Superior temporal gyrus (tissue), 1 donor: ENCODE measurements at regions not wholly inside any gene's neighbourhood (a gene's known extent, or its start where the extent isn't known, plus 50 kb on each side); places are given as distances from the start of the nearest gene placed in this dataset.
A peak's percentile ranks its signal among the peaks of the same experiment; 100 is the strongest.

Experiments used
- DNase-seq: peaks from one replicate; pipeline ENCODE4 v3.0.0-alpha.2; 2016; ENCODE audit errors: extremely low spot score

DNA sequence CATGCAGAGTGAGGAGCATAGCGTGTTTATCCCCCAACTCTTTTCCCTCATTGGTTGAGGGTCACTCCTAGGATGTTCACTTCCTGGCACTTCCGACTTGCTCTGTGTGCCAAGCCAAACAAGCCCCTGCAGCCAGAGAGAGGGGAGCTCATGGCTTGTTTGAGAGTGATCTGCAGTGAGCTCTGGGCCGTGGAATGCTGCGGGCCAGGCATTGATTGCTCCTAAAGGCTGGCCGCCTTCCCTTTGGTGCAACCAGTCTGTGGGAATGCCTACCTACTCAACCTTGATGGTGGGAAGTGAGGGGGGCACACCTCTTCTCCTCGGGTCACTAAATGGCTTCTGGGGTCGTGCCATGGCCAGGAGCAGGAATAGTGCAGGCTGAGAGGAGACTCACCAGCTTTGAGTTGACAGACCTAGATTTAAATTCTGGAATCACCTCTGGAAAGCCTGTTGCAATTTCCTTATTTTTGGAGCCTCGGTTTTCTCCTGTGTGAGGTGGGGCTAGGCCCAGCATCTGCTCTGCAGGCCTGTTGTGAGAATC, 152.0 kb upstream of the STX18 start:
- DNase-seq = no peak

DNA sequence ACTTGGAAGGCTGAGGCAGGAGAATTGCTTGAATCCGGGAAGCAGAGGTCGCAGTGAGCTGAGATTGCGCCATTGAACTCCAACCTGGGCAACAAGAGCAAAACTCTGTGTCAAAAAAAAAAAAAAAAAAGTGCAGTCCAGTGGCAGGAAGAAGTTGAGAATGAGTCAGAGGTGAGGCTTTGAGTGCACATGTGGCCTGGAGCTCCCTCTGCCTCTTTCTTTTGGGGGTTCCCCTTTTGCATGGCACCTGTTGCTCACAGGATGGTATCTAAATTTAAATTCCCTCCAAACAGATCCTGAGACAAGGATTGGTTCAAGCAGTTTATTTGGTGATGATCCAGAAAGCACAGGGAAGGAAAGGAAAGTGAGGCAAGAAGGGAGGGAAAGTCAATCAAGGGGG, 151.4 kb upstream of the STX18 start:
- no peak for DNase-seq

- no peak for DNase-seq
Measured at GRCh38 chr4:4690854-4691253, 149.0 kb upstream of the STX18 start.

DNA sequence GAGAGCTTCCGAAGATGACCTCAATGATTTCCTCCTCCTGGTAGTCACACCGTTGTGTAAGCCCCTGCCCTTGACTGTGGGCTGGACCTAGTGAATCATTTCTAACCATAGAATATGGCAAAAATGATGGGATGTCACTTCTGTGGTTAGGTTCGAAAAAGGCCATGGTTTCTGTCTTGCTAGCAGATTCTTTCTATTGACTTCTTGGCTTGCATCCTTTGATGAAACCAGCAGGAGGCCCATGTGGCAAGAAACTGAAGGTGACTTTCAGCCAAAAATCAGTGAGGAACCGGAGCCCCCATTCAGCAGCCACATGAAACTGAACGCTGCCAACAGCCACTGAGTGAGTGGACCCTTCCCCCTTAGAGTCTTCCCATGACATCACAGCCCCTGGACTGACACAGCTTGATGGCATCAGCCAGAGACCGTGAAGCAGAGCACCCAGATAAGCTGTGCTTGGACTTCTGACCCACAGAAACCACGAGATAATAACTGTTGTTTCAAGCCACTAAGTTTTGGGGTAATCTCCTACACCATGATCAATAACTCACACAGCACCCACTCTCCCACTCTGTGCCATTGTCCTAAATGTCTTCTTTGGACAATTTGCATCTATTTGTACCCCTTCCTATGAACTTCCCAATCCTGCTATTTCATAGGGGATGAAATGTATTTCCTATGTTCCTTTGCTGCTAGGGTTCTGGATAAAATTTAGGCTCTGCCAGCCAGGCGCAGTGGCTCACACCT, 148.0 kb upstream of the STX18 start:
- no peak for DNase-seq

GRCh38 chr4:4687935-4688727, 146.3 kb upstream of the STX18 start:
- DNase-seq = no peak

DNA sequence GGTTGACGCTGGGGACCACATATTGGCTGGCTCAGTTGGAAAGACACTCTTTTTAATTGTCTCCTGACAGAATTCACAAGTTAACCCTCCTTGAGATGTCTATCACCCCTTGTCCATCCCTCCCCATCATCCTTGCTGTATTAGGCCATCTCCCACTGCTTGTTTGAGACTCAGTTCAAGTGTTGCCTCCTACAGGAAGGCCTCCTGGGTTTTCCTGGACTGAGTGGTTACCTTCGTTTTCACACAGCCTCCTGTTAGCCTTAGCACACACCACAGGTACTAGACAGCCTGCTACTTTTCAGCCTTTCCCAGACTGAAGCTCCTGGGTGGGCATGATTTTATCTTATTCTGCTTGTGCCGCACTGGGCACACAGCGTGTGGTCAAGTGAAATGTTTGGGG, 145.3 kb upstream of the STX18 start:
- DNase-seq = no peak

DNA sequence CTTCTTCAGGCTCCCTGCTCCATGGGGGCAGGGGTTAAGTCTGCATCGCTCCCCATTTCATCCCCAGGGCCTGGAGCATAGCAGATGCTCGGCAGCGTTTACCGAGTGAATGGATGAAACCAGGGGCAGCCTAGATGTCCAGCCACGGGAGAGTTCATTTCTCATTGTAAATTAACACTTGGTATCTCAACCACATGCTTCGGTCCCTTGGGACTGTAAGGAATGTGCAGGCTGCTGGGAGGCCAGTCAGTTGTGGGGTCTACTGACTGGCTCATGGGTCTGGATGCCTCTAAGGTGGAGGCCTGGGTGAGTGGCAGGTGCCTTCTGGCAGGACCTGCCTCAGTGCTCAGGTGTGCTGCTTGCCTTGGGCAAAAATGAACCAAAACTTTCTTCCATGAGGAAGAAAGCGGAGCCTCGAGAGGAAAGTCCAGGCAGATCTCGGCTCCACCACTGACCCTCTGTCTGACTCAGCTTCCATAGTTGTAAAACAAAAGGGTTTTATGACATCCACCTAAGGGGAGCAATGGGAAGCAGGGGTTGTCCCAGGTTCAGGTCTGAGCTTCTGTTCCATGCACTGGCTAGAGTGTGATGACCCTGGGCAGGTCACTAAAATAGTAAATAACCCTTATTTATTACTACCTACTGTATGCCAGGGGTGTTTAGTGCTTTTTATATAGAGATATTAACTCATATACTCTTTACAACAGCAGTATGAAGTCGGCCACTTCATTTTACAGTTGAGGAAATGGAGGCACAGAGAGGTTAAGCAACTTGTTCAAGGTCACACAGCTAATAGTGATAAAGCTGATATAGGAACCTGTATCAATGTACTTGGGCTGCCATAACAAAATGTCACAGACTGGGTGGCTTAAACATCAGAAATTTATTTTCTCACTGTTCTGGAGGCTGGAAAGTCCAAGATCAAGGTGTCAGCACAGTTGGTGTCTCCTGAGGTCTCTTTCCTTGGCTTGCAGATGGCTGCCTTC, 144.3 kb upstream of the STX18 start:
- no peak for DNase-seq

DNA sequence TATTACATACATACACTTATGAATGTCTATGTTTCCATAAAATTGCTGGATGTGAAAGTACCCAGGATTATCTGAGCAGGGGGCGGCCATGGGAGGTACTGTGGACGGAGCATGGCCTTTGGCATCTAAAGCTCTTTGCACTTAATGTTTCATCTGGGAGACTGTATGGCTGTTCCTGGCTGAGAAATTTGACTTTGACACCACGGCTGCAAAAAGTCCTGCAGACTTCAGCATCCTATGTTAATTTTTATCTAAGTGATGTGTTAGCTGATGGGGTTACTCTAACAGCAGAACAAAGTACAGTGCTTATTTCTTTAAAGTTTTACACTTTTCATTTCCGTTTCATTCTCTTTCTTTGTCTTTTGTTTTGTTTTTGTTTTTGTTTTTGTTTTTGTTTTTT, 139.8 kb upstream of the STX18 start:
- DNase-seq = no peak

DNA sequence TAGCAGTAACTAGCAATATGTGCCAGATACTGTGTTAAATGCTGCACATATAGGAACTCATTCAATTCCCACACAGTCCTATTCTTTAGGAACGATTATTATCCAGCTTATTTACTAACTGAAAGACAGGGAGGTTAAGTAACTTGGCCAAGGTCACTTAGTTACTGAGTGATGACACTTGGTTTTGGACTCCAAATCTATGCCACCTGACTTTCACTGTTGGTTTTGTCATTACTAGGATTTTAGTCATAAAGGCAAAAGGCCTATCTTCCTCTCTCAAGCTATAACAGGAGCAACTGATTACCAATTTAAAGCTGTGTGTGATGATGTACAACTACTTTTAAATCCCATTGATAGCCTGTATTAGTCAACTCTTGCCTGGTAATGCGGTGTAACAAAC, 138.9 kb upstream of the STX18 start:
- DNase-seq = no peak

GRCh38 chr4:4680243-4680642, 138.4 kb upstream of the STX18 start:
- DNase-seq = no peak

DNA sequence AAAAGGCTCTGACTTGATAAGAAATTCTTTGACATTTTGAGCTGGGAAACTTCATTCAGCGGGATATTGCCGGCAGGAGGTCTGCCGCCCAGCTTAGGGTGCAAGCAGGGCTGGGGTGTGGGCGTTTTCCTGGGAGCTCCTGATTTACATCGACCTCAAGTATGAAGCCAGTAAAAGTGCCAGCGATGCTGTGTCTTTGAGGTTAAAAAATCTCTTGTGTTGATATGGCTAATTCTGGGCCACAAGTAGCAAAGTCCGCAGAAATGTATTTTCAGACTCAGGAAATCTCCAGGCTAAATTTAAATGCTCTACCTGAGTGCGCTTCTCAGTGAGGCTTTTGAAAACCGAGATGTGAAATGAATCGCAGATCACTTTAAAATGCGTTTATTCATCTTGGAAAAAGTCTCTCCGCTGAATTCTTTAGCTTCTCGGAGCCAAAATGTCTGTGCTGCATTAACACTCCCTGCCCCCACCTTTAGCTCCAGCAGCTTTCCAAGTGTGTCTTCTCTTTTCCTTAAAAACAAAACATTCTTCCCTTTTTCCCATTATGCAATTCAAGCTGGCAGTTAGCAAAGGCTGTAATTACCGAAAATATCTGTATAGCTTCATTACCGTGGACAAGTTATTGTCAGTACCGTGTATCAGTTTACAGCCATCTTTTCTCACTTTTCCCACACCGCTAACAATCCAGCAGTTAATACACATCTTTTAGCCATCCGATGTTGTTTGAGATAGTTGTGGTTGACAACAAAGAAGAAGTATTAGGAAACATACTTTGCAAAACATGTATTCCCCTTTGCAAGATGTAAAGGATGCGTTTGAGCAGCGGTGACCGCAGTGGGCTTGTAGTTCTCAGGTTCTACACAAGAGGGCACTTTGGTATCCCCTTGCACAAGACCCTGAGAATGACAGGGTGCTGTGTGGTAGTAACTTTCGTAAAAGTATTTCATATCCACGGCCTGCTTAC, 136.0 kb upstream of the STX18 start:
- DNase-seq = peak; percentile 63

DNA sequence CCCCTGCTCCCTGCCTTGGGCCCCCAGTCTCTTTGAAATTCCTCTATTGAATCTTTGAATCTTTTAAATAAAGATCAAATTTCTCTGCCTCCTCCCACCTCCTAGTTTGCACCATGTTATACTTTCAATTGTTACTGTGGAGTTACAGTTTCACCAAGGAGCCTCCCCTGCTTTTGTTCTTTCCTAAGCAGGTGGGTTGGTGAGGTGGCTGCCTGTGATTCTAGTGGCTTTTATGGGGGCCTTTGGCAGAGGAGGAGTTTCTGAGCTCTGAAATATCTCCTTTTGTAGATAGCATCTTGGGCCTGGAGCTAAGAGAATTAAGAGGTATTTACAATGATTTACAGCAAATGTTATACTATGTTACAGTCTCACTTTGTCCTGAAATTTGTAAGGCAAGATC, 133.8 kb upstream of the STX18 start:
- no peak for DNase-seq

- DNase-seq = no peak
Measured at GRCh38 chr4:4675051-4675581, 133.3 kb upstream of the STX18 start.

GRCh38 chr4:4673070-4673469, 131.2 kb upstream of the STX18 start:
- no peak for DNase-seq

GRCh38 chr4:4672402-4672801, 130.6 kb upstream of the STX18 start:
- DNase-seq = no peak

- no peak for DNase-seq
Measured at GRCh38 chr4:4671774-4672349, 130.0 kb upstream of the STX18 start.

GRCh38 chr4:4670869-4671268, 129.0 kb upstream of the STX18 start:
- no peak for DNase-seq

DNA sequence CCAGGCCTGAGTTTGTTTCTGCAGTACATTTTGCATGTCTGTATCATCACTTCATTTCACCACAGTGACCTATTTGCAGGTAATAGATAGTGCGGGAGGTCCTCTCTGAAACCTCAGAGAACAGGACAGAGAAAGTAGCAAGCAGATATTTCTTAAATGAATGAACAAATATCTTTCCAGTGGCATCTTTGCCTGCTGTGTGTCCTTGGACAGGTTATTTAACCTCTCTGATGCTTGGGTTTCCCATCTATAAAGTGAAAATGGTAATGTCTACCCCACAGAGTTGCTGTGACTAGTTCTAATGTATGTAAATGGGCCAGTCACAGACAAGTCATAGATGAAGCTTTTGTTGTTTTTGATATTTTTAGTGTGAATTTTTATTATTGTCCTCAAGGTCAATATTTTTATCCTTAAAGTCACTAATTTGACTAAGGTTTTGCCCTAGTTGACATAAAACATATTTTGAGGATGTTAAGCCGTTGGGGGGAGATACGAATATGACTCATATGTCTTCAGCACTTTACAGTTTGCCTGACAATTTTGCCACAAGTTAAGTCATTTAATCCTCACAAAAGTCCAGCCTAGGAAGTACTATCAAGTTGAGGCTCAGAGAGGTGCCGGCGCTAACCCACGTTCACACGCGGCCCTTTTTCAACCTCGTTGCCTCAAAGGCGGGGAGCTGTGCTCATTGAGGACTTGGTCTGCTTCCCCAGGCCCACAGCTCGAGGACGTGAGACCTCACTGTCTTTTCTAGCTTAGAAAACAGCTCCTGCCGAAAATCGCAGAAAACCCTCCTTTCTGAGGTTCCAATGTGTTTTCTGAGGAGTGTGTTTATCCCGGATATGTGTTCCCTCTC, 126.7 kb upstream of the STX18 start:
- DNase-seq = no peak

- no peak for DNase-seq
Measured at GRCh38 chr4:4667622-4668081, 125.8 kb upstream of the STX18 start.
